Lower leg skin (tissue), 4 donors: ENCODE measurements at regions not wholly inside any gene's neighbourhood (a gene's known extent, or its start where the extent isn't known, plus 50 kb on each side); places are given as distances from the start of the nearest gene placed in this dataset.
"Not testable (repeated sequence)": the region's sequence is repeated elsewhere in the genome, so short reads cannot be mapped to it uniquely, and the experiment has no call there.

Source experiments
- DNase-seq, 2 donors: peaks; one replicate each; pipeline ENCODE4 v3.0.0-alpha.2; 2019; ENCODE audit warnings: low spot score in 2 of 2
- H3K4me3 ChIP-seq: fragments of 200-600 bp; sonication (generic); 2 replicates; pipeline ENCODE4 v1.5.1; 2017; ENCODE audit warnings: mild to moderate bottlenecking, low read depth; ENCODE audit not compliant: poor library complexity, severe bottlenecking
- CTCF ChIP-seq, 3 donors: fragments of 450-650 bp; IDR thresholded peaks; one replicate each; pipeline ENCODE4 v1.5.1; 2016; ENCODE audit warnings: antibody characterized with exemption in 3 of 3, mild to moderate bottlenecking in 3 of 3, moderate library complexity in 2 of 3
- POLR2A ChIP-seq, 2 donors: fragments of 450-650 bp; IDR thresholded peaks; one replicate each; pipeline ENCODE4 v1.6.1; 2016 to 2017; ENCODE audit warnings: antibody characterized with exemption in 2 of 2, mild to moderate bottlenecking in 1 of 2, moderate library complexity in 1 of 2
- WGBS, 2 donors: methylation state at CpG; one replicate each; pipeline ENCODE4 v1.1.5; 2018; 5-methylcytosine and 5-hydroxymethylcytosine counted together
- intact Hi-C: fragments of 100-400 bp; cut with DNase I; formaldehyde crosslinking; loops from one replicate; pipeline ENCODE4 v1.15.0; 2023; ENCODE audit warnings: low total_unique reads

GRCh38 chr17:13153036-13153435 lies 135.2 kb upstream of the ELAC2 start:
- TF ChIP-seq POLR2A (IDR thresholded peaks at IDR 0.05) (no peak), CTCF (IDR thresholded peaks at IDR 0.05) (no peak)

GRCh38 chr17:13152501-13152900 lies 134.7 kb upstream of the ELAC2 start:
- H3K4me3 ChIP-seq: no peak overlapping the region
- DNase-seq: no peak
- WGBS, 2 donors: 74 to 85% methylated on average over 3 of the region's 3 CpGs
- intact Hi-C loops: no loop called here
- TF ChIP-seq POLR2A (IDR thresholded peaks at IDR 0.05) (no peak), CTCF (IDR thresholded peaks at IDR 0.05) (no peak)

More at GRCh38 chr17:13153036-13153435, 135.2 kb upstream of the ELAC2 start:
- DNase-seq: no peak
- 58 to 67% methylated on average over 1 of the region's 1 CpG for WGBS, 2 donors
- H3K4me3 ChIP-seq: no peak overlapping the region
- intact Hi-C loops: no loop called here

- DNase-seq, intact Hi-C loops, H3K4me3 ChIP-seq: not testable (repeated sequence)
- 94 to 95% methylated on average over 6 of the region's 6 CpGs for WGBS, 2 donors
Measured at GRCh38 chr17:13150738-13151137, 132.9 kb upstream of the ELAC2 start.

GRCh38 chr17:13143001-13143400 lies 125.2 kb upstream of the ELAC2 start:
- 87 to 90% methylated on average over 1 of the region's 1 CpG for WGBS, 2 donors
- intact Hi-C loops: no loop called here
- no peak overlapping the region for H3K4me3 ChIP-seq
- DNase-seq: no peak
- no peak for TF ChIP-seq POLR2A (IDR thresholded peaks at IDR 0.05)
- no peak for TF ChIP-seq CTCF (IDR thresholded peaks at IDR 0.05)

GRCh38 chr17:13140750-13141149 lies 122.9 kb upstream of the ELAC2 start:
- DNase-seq: no peak
- WGBS, 2 donors: 46% methylated on average over 2 of the region's 2 CpGs
- H3K4me3 ChIP-seq: no peak overlapping the region
- TF ChIP-seq POLR2A (IDR thresholded peaks at IDR 0.05) (no peak), CTCF (IDR thresholded peaks at IDR 0.05) (no peak)
- intact Hi-C loops: no loop called here

GRCh38 chr17:13135506-13135905 lies 117.7 kb upstream of the ELAC2 start:
- H3K4me3 ChIP-seq: no peak overlapping the region
- intact Hi-C loops: no loop called here
- TF ChIP-seq CTCF (IDR thresholded peaks at IDR 0.05) (no peak), POLR2A (IDR thresholded peaks at IDR 0.05) (no peak)
- no peak for DNase-seq
- 39 to 57% methylated on average over 5 of the region's 5 CpGs for WGBS, 2 donors
